ENCODE measurements at regions not wholly inside any gene's neighbourhood (a gene's known extent, or its start where the extent isn't known, plus 50 kb on each side); places are given as distances from the start of the nearest gene placed in this dataset.

- no peak overlapping the region for H3K27ac ChIP-seq
- TF ChIP-seq CTCF (IDR thresholded peaks at IDR 0.05) (no peak), ZFX (IDR thresholded peaks at IDR 0.05; ENCODE audit: borderline replicate concordance) (no peak)
Measured at GRCh38 chr13:39133781-39134180, 95.5 kb downstream of the NHLRC3 start.

DNA sequence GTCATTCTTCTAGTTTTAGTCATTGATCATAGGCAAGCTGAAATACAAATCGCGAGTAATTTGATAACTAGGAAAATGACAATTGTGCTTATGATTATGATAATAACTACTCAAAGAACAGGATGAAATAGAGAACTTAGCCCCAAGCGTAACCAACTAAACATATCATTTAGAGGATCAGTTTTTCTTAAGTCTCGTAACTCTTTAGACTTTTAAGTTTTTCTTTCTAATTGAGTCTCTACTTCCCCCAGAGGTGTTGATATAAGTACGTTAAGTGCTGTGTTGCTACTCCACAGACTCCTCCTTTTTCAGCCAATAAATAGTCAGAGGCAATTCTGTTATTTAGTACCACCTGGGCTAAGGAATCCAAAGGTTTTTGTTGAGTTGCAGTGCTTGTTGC is 96.3 kb downstream of the NHLRC3 start:
- TF ChIP-seq ZFX (IDR thresholded peaks at IDR 0.05; ENCODE audit: borderline replicate concordance) (no peak), CTCF (IDR thresholded peaks at IDR 0.05) (no peak)
- no peak overlapping the region for H3K27ac ChIP-seq

DNA sequence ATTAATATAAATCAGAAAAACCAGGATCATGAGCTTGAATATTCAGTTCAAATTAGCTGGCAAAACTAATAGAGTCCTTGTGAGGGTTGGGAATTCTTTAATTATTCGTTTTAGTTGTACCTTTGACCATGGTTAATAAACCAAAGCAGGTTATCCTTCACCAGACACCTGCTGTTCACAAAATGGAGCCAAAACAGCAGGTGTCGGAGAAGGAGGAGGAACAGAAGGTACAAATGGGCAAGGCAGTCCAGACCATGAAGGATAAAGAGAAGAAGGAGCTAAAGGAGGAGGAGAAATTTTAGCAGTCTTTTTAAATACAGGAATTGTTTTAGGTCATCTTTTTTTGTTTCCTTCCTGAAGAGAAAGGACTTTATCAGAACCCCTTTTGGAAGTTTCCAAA is 106.1 kb downstream of the NHLRC3 start:
- H3K27ac ChIP-seq = no peak overlapping the region
- no peak for TF ChIP-seq CTCF (IDR thresholded peaks at IDR 0.05)
- TF ChIP-seq ZFX (IDR thresholded peaks at IDR 0.05; ENCODE audit: borderline replicate concordance) = no peak

GRCh38 chr13:39144941-39145533 is 106.8 kb downstream of the NHLRC3 start:
- no peak for TF ChIP-seq ZFX (IDR thresholded peaks at IDR 0.05; ENCODE audit: borderline replicate concordance)
- peak; percentile 83 for TF ChIP-seq CTCF (IDR thresholded peaks at IDR 0.05)
- no peak overlapping the region for H3K27ac ChIP-seq

- H3K27ac ChIP-seq = no peak overlapping the region
- TF ChIP-seq CTCF (IDR thresholded peaks at IDR 0.05) (no peak), ZFX (IDR thresholded peaks at IDR 0.05; ENCODE audit: borderline replicate concordance) (no peak)
Measured at GRCh38 chr13:39148513-39148961, 110.3 kb downstream of the NHLRC3 start.

DNA sequence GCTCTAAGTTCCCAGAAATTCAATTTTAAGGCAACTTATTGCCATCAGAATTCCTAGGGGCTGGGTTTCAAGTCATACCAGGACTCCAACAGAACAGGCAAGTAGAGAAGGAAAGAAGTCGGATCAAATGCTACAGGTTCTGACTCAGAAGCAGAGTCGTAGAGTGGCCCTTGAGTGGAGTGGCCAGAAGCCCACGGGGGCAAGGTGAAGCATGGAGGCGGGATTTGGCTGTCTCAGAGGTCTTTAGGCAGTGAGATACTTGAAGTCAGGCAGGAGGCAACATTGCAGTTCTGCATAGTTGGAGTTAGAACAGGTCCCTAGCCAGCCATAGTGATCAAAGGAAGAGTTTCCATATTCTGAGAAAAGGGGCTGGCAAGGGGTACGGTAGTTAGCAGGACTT is 111.6 kb downstream of the NHLRC3 start:
- H3K27ac ChIP-seq = no peak overlapping the region
- TF ChIP-seq CTCF (IDR thresholded peaks at IDR 0.05) (no peak), ZFX (IDR thresholded peaks at IDR 0.05; ENCODE audit: borderline replicate concordance) (no peak)

DNA sequence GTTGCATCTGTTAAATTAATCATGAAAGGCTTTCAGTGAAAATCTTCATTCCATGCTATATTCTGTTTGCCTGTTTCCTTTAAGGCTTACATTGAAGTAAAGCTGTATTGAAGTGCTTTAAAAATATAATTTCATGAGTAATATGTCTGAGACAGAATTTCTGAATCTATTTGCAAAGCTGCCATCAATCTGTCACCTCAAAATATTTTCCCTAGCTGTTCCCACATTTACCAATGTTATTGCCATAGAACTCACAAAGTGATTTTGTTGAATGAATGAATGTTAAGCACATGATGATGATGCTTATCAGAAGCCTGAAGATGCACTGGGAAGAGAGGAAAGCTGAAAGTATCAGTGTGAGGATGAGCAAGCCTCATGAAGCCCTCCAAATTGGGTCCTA is 115.8 kb downstream of the NHLRC3 start:
- no peak for TF ChIP-seq CTCF (IDR thresholded peaks at IDR 0.05)

More for the DNA sequence above, 115.8 kb downstream of the NHLRC3 start:
- no peak overlapping the region for H3K27ac ChIP-seq
